Stimulated activated CD8-positive, alpha-beta memory T cell treated with anti-CD3 and anti-CD28 coated beads, Interleukin-15, amount 100 ng/mL, for 4 hours (primary cell): ENCODE measurements at regions not wholly inside any gene's neighbourhood (a gene's known extent, or its start where the extent isn't known, plus 50 kb on each side); places are given as distances from the start of the nearest gene placed in this dataset.
"Not testable (repeated sequence)": the region's sequence is repeated elsewhere in the genome, so short reads cannot be mapped to it uniquely, and the experiment has no call there.

Experiments
- DNase-seq, 2 donors: peaks; one replicate each; pipeline ENCODE4 v3.0.0-alpha.2; 2020; ENCODE audit warnings: low read depth in 2 of 2

DNA sequence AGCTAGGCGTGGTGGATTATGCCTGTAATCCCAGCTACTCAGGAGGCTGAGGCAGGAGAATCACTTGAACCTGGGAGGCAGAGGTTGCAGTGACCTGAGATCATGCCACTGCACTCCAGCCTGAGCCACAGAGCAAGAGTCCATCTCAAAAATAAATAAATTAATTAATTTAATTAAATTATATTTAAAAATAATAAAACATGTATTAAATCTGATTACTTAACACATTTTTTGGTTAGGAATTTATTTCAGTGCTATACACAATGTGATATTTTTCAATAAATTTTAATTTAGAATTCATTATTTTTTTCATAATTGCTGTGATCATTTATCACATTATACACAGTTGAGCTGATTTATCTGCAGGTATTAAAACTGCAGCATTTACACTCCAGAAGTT, 1101.5 kb upstream of the MIR17HG start:
- no peak for DNase-seq

- DNase-seq, result no peak
Observed at GRCh38 chr13:90246687-90247345, 1100.7 kb upstream of the MIR17HG start.

DNA sequence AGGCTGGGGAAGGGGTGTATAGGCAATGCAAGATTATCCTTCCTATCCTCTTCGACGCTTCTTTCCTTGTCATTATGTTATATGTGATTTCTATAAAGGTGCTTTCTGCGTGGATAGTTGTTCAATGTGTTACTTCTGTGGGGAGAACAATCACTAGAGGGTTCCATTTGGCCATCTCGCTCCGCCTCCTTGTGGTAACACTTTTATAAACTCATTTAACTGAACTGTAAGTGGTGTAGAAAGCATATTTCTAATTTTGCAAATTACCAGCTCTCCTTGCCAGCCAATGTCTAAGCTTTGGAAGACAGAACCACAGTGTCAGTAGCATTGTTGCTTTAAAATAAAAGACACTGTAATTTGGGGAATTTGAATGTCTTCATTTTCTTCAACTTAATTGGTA, 1093.7 kb upstream of the MIR17HG start:
- DNase-seq, result no peak

DNA sequence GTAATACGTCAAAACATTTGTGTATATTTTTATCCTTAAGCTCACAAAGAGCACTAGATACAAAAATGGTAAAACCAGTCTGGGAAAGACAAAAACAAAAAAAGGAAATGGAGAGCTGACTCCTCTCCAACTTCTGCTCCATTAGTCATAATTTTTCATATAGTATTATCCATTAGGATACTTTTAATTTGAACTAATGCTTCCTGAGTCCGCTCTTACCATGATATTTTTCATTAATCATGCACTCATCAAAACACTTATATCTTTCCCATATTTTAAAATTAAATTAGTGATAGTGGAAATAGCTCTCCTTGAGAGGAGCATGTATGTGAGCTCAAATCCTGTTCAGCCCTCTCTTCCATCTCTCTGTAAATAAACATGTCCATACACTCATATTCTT, 1093.0 kb upstream of the MIR17HG start:
- DNase-seq, result no peak

GRCh38 chr13:90256746-90257145, 1090.7 kb upstream of the MIR17HG start:
- DNase-seq, result no peak

- DNase-seq, result no peak
Observed at GRCh38 chr13:90258129-90258528, 1089.4 kb upstream of the MIR17HG start.

DNA sequence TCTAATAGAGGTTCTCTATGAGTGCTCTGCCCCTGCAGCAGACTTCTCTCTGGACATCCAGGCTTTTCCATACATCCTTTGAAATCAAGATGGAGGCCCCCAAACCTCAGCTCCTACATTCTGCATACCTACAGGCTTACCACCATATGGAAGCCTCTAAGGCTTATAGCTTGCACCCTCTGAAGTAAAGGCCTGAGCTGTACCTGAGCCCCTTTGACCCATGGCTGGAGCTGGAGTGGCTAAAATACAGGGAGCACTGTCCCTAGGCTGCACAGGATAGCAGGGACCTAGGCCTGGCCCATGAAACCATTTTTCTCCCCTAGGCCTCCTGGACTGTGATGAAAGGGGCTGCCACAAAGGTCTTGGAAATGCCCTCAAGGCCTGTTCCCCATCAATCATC, 1086.1 kb upstream of the MIR17HG start:
- DNase-seq, result no peak

DNA sequence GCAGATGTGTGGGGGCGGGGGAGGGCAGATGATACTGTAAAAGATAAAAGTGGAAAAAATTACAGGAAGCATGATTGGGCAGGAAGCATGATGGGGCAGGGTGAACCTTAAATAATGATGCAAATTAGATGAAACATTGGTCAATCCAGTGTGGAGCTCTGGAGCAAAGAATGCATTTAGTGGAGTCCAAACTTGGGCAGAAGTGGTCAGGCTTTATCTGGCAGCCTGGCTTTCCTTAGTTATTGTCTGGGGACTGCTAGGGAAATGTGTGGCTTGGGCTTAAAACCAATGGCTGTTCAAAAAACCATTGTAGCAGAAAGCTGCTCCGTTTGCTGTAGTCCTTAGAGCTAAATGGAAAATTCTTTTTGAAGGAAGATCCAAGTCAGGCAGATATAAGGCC, 1077.3 kb upstream of the MIR17HG start:
- no peak for DNase-seq

- DNase-seq, result no peak
Observed at GRCh38 chr13:90272356-90272755, 1075.1 kb upstream of the MIR17HG start.

GRCh38 chr13:90276216-90276615, 1071.3 kb upstream of the MIR17HG start:
- DNase-seq, result no peak

DNA sequence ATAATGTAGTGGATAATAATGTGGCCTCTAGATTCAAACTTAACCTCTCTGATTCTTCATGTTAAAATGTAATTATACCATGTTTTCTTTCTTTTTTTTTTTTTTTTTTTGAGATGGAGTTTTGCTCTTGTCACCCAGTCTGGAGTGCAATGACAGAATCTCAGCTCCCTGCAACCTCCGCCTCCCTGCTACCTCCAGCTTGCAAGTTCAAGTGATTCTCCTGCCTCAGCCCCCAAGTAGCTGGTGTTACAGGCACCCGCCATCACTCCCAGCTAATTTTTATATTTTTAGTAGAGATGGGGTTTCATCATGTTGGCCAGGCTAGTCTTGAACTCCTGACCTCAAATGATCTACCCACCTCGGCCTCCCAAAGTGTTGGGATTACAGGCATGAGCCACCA, 1069.3 kb upstream of the MIR17HG start:
- DNase-seq, result not testable (repeated sequence)

DNA sequence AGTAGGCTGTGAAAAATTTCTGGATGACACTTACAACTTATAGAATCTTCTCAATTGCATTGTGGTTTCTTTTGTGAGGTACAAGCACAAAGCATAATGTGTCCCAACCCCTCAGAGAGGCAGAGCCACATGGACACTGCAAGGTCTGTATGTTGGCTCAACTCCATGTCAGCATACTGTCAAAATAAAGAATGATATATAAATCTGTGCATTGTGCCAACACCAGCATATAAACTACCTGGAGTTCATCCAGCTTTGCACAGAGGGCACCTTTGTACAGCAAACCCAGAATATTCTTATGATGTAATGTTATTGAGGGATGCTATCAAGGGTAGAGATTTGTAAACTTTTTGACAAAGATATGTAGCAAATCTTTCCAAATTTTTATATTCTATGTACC, 1065.8 kb upstream of the MIR17HG start:
- DNase-seq, result no peak

DNA sequence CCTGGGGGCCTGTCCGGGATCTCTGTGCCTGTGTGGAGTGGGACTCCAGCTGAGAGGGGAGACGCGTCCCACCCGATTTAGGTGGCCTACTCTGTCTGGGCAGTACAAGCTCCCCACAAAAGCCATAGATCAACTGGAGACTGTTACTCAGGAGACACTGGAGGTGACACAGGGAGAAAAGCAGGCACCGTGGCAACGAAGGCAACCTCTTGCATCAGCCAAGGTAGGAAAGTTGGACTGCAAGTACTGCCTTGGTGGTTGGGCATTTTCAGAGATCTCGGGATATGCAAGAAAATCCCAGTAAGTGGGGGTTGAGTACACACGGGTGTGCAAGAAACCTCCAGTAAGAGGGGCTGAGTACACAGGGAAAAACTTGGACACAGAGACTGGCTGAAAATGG, 1060.0 kb upstream of the MIR17HG start:
- DNase-seq, result no peak

GRCh38 chr13:90293793-90294361, 1053.6 kb upstream of the MIR17HG start:
- DNase-seq, result no peak

DNA sequence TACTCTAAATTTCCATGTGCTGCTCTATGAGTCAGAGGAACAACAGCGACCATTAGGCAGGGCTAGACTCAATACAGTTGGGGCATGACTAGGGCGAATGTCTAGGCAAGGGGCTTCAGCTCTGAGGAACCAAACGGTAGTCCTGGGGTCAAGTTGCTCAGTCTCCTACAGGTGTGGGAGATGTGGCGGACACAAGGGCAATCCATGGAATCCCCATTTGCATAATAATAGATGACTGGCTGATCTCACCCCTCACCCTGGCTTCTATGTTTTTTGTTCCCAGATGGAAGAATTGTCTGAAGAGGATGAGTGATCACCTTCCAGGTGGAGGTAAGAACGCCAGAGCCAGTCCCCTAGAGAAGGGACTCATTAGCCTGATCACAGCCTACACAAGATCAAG, 1048.2 kb upstream of the MIR17HG start:
- DNase-seq, result no peak

DNA sequence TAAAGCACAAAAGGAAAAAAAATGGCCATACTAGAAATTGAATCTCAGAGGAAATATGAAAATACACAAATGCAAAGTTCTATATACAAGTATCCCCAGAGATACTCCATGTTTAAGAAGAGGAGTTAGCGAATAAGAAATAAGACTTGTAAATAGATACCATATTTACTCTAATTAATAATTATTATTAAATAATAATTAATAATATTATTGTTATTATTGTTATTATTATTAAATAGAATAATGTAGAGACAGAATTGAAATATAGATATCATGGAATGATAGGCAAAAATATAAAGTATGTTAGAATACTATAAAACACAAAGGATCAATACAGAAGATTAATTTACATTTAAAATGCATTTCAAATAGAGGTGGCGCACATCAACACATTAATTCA, 1047.5 kb upstream of the MIR17HG start:
- no peak for DNase-seq

- DNase-seq, result no peak
Observed at GRCh38 chr13:90302107-90302506, 1045.4 kb upstream of the MIR17HG start.

DNA sequence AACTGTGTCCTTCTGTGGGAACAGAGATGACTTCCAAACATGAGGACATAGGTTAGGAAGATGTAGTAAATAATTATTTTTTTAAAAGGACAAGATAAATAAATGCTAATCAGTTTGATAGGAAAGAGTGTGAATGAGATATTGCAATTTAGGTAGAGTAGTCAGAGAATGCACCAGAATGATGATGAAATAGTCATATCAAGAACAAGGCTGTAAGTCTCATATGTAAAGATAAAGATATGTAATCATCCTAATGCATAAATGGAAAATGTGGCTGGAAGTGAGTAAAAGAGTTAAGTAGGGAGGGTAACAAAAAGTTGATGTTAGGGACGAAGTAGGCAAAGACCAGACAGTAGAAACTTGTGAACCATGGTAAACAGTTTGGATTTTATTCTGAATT, 1041.7 kb upstream of the MIR17HG start:
- no peak for DNase-seq

GRCh38 chr13:90307136-90307535, 1040.4 kb upstream of the MIR17HG start:
- no peak for DNase-seq

DNA sequence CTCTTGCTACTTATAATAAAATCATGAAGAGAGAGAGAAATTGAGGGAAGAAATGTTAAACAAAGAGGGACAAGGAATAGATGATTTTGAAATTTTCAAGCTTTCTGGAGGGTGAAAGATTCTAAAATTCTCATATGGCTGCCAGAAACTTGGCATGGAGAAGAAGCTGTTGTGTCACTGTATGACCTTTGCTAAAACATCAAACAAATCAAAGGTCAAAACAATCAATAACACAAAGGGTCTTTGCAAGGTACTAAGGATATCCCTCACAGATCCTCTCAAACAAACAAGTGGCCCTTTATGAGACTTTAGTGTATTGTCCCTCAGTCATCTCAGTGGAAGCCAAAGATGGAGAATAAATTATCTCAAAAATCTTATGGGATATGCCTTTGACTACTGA, 1039.2 kb upstream of the MIR17HG start:
- DNase-seq, result no peak

GRCh38 chr13:90311929-90312328, 1035.6 kb upstream of the MIR17HG start:
- no peak for DNase-seq

GRCh38 chr13:90315061-90315460, 1032.4 kb upstream of the MIR17HG start:
- DNase-seq, result no peak

DNA sequence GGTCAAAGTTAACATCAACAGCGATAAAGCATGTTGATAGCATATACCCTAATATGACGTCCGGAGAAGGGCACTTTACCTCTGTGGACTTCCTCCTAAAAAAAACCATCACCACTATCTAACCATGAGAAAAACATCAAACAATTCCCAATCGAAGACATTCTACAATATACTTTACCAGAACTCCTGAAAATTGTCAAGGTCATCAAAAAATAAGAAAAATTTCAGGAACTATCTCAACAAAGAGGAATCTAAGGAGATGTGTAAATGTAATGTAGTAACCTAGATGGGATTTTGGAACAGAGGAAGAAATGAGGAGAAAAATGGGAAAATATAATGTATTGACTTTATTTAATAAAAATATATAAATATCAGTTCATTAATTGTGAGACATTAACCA, 1026.8 kb upstream of the MIR17HG start:
- no peak for DNase-seq

- no peak for DNase-seq
Observed at GRCh38 chr13:90321281-90321931, 1026.1 kb upstream of the MIR17HG start.
